Liver (tissue), 3 donors: ENCODE measurements at regions not wholly inside any gene's neighbourhood (a gene's known extent, or its start where the extent isn't known, plus 50 kb on each side); places are given as distances from the start of the nearest gene placed in this dataset.

Experiments
- GABPA ChIP-seq, 2 donors: IDR thresholded peaks in 1 of 2; conservative IDR thresholded peaks in 1 of 2; 2 replicates each; pipeline ENCODE4 v1.6.1; 2016; ENCODE audit warnings: antibody characterized with exemption in 2 of 2, mild to moderate bottlenecking in 1 of 2, moderate library complexity in 1 of 2
- TAF1 ChIP-seq: conservative IDR thresholded peaks from 2 replicates; pipeline ENCODE4 v1.6.1; 2016; ENCODE audit warnings: antibody characterized with exemption, mild to moderate bottlenecking
- YY1 ChIP-seq: IDR thresholded peaks from 2 replicates; pipeline ENCODE4 v1.6.1; 2016; ENCODE audit warnings: antibody characterized with exemption, mild to moderate bottlenecking
- TF ChIP-seq, protein P1 (sequence below): fragments of 150-350 bp; IDR thresholded peaks from 2 replicates; pipeline ENCODE4 v1.5.1; 2017; ENCODE audit warnings: improper control_type of control experiment, low read depth, low read length; ENCODE audit not compliant: missing input control
- TF ChIP-seq, protein P2 (sequence below): IDR thresholded peaks from 2 replicates; pipeline ENCODE4 v1.6.1; 2016; ENCODE audit warnings: antibody characterized with exemption
- TF ChIP-seq, protein P3 (sequence below): IDR thresholded peaks from 2 replicates; pipeline ENCODE4 v1.6.1; 2016; ENCODE audit warnings: antibody characterized with exemption
- donor health status: healthy.
- donor health status: healthy.

DNA sequence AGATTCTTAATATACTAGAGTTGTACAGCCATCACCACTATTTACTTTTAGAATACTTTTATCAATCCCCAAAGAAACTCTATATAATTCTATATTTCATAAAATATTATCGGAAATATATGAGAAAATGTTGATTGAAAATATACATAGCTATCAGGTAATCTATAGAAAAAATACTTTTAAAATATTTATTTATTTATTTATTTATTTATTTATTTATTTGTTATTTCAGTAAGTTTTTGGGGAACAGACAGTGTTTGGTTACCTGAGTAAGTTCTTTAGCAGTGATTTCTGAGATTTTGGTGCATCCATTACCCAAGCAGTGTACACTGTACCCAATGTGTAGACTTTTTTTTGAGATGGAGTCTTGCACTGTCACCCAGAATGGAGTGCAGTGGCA, 206.6 kb upstream of the DAAM1 start:
- TF ChIP-seq, protein P1, sequence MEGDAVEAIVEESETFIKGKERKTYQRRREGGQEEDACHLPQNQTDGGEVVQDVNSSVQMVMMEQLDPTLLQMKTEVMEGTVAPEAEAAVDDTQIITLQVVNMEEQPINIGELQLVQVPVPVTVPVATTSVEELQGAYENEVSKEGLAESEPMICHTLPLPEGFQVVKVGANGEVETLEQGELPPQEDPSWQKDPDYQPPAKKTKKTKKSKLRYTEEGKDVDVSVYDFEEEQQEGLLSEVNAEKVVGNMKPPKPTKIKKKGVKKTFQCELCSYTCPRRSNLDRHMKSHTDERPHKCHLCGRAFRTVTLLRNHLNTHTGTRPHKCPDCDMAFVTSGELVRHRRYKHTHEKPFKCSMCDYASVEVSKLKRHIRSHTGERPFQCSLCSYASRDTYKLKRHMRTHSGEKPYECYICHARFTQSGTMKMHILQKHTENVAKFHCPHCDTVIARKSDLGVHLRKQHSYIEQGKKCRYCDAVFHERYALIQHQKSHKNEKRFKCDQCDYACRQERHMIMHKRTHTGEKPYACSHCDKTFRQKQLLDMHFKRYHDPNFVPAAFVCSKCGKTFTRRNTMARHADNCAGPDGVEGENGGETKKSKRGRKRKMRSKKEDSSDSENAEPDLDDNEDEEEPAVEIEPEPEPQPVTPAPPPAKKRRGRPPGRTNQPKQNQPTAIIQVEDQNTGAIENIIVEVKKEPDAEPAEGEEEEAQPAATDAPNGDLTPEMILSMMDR: no peak
- TF ChIP-seq GABPA (IDR thresholded peaks at IDR 0.05 in 1 of 2, conservative IDR thresholded peaks at IDR 0.05 in 1 of 2) (no peak), TAF1 (no peak), YY1 (no peak)
- TF ChIP-seq, protein P2, sequence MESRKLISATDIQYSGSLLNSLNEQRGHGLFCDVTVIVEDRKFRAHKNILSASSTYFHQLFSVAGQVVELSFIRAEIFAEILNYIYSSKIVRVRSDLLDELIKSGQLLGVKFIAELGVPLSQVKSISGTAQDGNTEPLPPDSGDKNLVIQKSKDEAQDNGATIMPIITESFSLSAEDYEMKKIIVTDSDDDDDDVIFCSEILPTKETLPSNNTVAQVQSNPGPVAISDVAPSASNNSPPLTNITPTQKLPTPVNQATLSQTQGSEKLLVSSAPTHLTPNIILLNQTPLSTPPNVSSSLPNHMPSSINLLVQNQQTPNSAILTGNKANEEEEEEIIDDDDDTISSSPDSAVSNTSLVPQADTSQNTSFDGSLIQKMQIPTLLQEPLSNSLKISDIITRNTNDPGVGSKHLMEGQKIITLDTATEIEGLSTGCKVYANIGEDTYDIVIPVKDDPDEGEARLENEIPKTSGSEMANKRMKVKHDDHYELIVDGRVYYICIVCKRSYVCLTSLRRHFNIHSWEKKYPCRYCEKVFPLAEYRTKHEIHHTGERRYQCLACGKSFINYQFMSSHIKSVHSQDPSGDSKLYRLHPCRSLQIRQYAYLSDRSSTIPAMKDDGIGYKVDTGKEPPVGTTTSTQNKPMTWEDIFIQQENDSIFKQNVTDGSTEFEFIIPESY: no peak
- TF ChIP-seq, protein P3, sequence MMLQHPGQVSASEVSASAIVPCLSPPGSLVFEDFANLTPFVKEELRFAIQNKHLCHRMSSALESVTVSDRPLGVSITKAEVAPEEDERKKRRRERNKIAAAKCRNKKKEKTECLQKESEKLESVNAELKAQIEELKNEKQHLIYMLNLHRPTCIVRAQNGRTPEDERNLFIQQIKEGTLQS: no peak
